Gastrocnemius medialis (tissue), 4 donors: ENCODE measurements at regions not wholly inside any gene's neighbourhood (a gene's known extent, or its start where the extent isn't known, plus 50 kb on each side); places are given as distances from the start of the nearest gene placed in this dataset.
"Not testable (repeated sequence)": the region's sequence is repeated elsewhere in the genome, so short reads cannot be mapped to it uniquely, and the experiment has no call there.

Experiments
- ATAC-seq, 2 donors: fragments of 150-250 bp; one replicate each; pipeline ENCODE4 v1.9.1; 2016
- DNase-seq, 2 donors: peaks; one replicate each; pipeline ENCODE4 v3.0.0-alpha.2; 2019
- H3K27ac ChIP-seq, 4 donors: fragments of 200-600 bp; sonication (generic); 1 replicate in 1 of 4; 2 replicates in 3 of 4; pipeline ENCODE4 v1.5.1; 2016 to 2018; ENCODE audit warnings: mild to moderate bottlenecking in 2 of 4, moderate library complexity in 1 of 4
- H3K27me3 ChIP-seq, 3 donors: fragments of 200-600 bp; sonication (generic) in 2 of 3; 1 replicate in 1 of 3; 2 replicates in 2 of 3; pipeline versions ENCODE4 v1.5.1 to v1.6.0; 2016 to 2019; ENCODE audit warnings: mild to moderate bottlenecking in 1 of 3, moderate library complexity in 1 of 3
- H3K36me3 ChIP-seq, 2 donors: fragments of 200-600 bp; sonication (generic) in 1 of 2; one replicate each; pipeline ENCODE4 v1.5.1; 2017 to 2018
- H3K4me1 ChIP-seq, 2 donors: fragments of 200-600 bp; sonication (generic) in 1 of 2; one replicate each; pipeline ENCODE4 v1.5.1; 2016 to 2017; ENCODE audit warnings: mild to moderate bottlenecking in 2 of 2
- H3K4me3 ChIP-seq, 4 donors: fragments of 200-600 bp; sonication (generic) in 3 of 4; 1 replicate in 1 of 4; 2 replicates in 3 of 4; pipeline ENCODE4 v1.5.1; 2016 to 2019; ENCODE audit warnings: mild to moderate bottlenecking in 2 of 4
- H3K9me3 ChIP-seq, 3 donors: fragments of 200-600 bp; sonication (generic) in 2 of 3; 1 replicate in 1 of 3; 2 replicates in 2 of 3; pipeline ENCODE4 v1.5.1; 2016 to 2019
- CTCF ChIP-seq, 5 experiments: fragments of 450-650 bp in 3 of 5; fragments of 200-600 bp in 2 of 5; sonication (generic) in 2 of 5; IDR thresholded peaks in 4 of 5; conservative IDR thresholded peaks in 1 of 5; 1 replicate in 4 of 5; 2 replicates in 1 of 5; pipeline ENCODE4 v1.5.1; 2016 to 2019; ENCODE audit warnings: antibody characterized with exemption in 5 of 5, mild to moderate bottlenecking in 3 of 5, moderate library complexity in 3 of 5
- POLR2A ChIP-seq, 2 donors: fragments of 450-650 bp; IDR thresholded peaks; one replicate each; pipeline ENCODE4 v1.6.1; 2017; ENCODE audit warnings: antibody characterized with exemption in 2 of 2, mild to moderate bottlenecking in 2 of 2, moderate library complexity in 2 of 2
- in situ Hi-C, 4 donors: fragments of 200-750 bp; cut with MboI; loops; one replicate each; pipeline versions ENCODE4 v1.15.0 to v1.8.0; 2017; ENCODE audit warnings: low sequenced_read_pairs in 4 of 4
- intact Hi-C: fragments of 100-400 bp; cut with DNase I; formaldehyde crosslinking; loops from one replicate; pipeline ENCODE4 v1.15.1; 2023; ENCODE audit warnings: low total_unique reads

- H3K27me3 ChIP-seq, H3K36me3 ChIP-seq, intact Hi-C loops, H3K4me3 ChIP-seq, ATAC-seq, H3K4me1 ChIP-seq, in situ Hi-C loops, H3K27ac ChIP-seq, H3K9me3 ChIP-seq, DNase-seq: not testable (repeated sequence)
These were observed 181.1 kb downstream of the TBC1D2B start for GRCh38 chr15:77896147-77897112.

GRCh38 chr15:77895742-77896141, 181.8 kb downstream of the TBC1D2B start:
- H3K4me3 ChIP-seq = no peak overlapping the region
- no peaks in the 10 kb centered on the region for H3K36me3 ChIP-seq
- H3K27me3 ChIP-seq = peaks cover 0 to 6% (median 5%) of the 10 kb centered on the region in 3 donors
- DNase-seq = no peak
- intact Hi-C loops = no loop called here
- TF ChIP-seq CTCF (IDR thresholded peaks at IDR 0.05 in 4 of 5, conservative IDR thresholded peaks at IDR 0.05 in 1 of 5) (no peak), POLR2A (IDR thresholded peaks at IDR 0.05) (no peak)
- no peak for ATAC-seq
- no peak overlapping the region for H3K27ac ChIP-seq
- H3K9me3 ChIP-seq = no peaks in the 10 kb centered on the region
- in situ Hi-C loops = no loop called here
- no peaks in the 10 kb centered on the region for H3K4me1 ChIP-seq

GRCh38 chr15:77895145-77895544, 182.4 kb downstream of the TBC1D2B start:
- in situ Hi-C loops, H3K4me3 ChIP-seq, H3K27ac ChIP-seq, intact Hi-C loops, H3K9me3 ChIP-seq, H3K36me3 ChIP-seq, ATAC-seq, H3K4me1 ChIP-seq, H3K27me3 ChIP-seq, DNase-seq: not testable (repeated sequence)

- H3K27me3 ChIP-seq, H3K4me3 ChIP-seq, H3K9me3 ChIP-seq, in situ Hi-C loops, ATAC-seq, H3K4me1 ChIP-seq, DNase-seq, intact Hi-C loops, H3K36me3 ChIP-seq: not testable (repeated sequence)
- peak overlapping the region in 2 of 4 donors; percentile 18 to 43 for H3K27ac ChIP-seq
These were observed 183.6 kb downstream of the TBC1D2B start for GRCh38 chr15:77893671-77894640.

GRCh38 chr15:77893246-77893645, 184.3 kb downstream of the TBC1D2B start:
- ATAC-seq, H3K4me3 ChIP-seq, intact Hi-C loops, H3K4me1 ChIP-seq, H3K9me3 ChIP-seq, DNase-seq, H3K27me3 ChIP-seq, H3K36me3 ChIP-seq, in situ Hi-C loops: not testable (repeated sequence)
- peak overlapping the region in 2 of 4 donors; percentile 18 to 43 for H3K27ac ChIP-seq

GRCh38 chr15:77892335-77892734, 185.2 kb downstream of the TBC1D2B start:
- ATAC-seq (no peak), DNase-seq (no peak)
- Histone ChIP-seq H3K27me3 (peaks cover 0 to 6% (median 5%) of the 10 kb centered on the region in 3 donors), H3K27ac (peak overlapping the region in 1 of 4 donors; percentile 21), H3K4me3 (no peak overlapping the region), H3K36me3 (no peaks in the 10 kb centered on the region), H3K9me3 (no peaks in the 10 kb centered on the region), H3K4me1 (peaks cover under 1% of the 10 kb centered on the region in 2 donors)
- intact Hi-C loops = no loop called here
- TF ChIP-seq POLR2A (IDR thresholded peaks at IDR 0.05) (no peak), CTCF (IDR thresholded peaks at IDR 0.05 in 4 of 5, conservative IDR thresholded peaks at IDR 0.05 in 1 of 5) (no peak)
- in situ Hi-C loops = no loop called here

- in situ Hi-C loops, H3K4me3 ChIP-seq, ATAC-seq, H3K27me3 ChIP-seq, intact Hi-C loops, DNase-seq, H3K36me3 ChIP-seq, H3K4me1 ChIP-seq, H3K9me3 ChIP-seq: not testable (repeated sequence)
- H3K27ac ChIP-seq = peak overlapping the region in 1 of 4 donors; percentile 21
These were observed 185.6 kb downstream of the TBC1D2B start for GRCh38 chr15:77891862-77892261.

- peak overlapping the region; percentile 40 to 71 (median 56) for H3K27ac ChIP-seq
- DNase-seq, H3K4me1 ChIP-seq, intact Hi-C loops, H3K27me3 ChIP-seq, H3K9me3 ChIP-seq, in situ Hi-C loops, H3K4me3 ChIP-seq, H3K36me3 ChIP-seq, ATAC-seq: not testable (repeated sequence)
These were observed 186.4 kb downstream of the TBC1D2B start for GRCh38 chr15:77890911-77891801.
